DMS79 (cell line): ENCODE measurements at regions not wholly inside any gene's neighbourhood (a gene's known extent, or its start where the extent isn't known, plus 50 kb on each side); places are given as distances from the start of the nearest gene placed in this dataset.

Experiments
- DNase-seq: peaks from one replicate; lab custom pipeline; 2025; lab: John Stamatoyannopoulos, UW

GRCh38 chr2:204177977-204178522 lies 241.5 kb downstream of the ICOS start:
- no peak for DNase-seq

DNA sequence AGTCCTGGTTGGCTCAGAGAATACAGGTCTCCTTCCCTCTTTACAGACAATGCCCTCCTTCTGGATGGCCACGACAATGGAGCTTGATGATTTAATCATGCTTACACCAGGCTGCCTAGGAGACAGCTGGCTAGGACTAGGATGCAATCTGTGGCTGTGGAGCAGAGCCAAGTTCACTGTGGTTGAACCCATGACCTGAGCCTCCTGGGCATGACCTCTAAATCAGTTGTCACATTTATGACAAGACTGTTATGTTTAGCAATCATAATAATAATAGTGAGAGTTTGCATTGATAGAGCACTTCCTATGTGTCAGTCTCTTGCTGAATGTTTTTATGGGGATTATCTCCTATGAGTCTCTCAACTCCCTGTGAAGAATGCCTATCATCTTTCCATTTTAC lies 244.1 kb downstream of the ICOS start:
- no peak for DNase-seq

DNA sequence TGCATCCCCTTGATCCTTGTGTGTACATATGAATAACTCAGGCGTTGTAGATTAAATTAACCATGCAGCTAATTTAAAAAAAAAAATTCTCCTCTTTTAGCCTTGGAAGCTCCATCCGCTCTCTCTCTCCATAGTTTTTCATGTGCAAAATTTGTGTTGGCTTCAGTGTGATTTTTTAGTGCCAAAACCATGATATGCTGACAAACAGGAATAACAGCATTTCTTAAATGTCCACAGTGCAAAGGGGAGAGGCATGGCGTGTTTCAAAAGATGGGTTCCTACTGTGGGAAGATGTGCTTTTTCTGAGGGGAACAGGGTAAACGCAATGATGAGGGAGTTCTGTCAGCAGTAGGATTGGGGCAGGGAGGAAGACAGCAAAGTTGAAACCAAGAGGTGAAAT lies 247.0 kb downstream of the ICOS start:
- DNase-seq, result no peak

- no peak for DNase-seq
Measured at GRCh38 chr2:204184226-204184625, 247.7 kb downstream of the ICOS start.

DNA sequence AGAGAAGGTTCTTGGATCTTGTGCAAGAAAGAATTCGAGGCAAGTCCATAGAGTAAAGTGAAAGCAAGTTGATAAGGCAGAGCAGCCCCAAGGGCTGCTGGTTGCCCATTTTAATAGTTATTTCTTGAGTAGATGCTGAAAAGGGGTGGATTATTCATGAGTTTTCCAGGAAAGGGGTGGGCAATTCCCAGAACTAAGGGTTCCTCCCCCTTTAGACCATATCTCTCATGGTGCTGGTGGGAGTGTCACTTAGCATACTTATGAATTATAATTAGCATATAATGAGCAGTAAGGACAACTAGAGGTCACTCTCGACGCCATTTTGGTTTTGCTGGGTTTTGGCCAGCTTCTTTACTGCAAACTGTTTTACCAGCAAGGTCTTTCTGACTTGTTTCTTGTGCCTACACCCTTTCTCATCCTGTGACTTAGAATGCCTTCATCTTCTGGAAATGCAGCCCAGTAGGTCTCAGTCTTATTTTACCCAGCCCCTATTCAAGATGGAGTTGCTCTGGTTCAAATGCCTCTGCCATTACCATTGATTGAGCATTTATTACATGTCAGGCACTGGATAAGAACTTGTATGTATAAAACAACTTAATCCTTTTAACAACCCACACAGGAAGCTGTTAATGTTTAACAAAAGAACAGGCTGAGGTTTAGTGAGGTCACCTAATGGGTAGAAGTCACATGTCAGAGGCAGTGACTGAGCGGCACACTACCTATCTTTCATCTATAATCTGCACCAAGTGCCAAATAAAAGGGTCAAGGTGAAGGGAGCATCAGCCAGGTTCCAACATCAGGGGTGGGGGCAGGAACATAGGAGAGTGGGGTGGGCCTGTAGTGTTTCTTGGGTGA lies 250.9 kb downstream of the ICOS start:
- no peak for DNase-seq

DNA sequence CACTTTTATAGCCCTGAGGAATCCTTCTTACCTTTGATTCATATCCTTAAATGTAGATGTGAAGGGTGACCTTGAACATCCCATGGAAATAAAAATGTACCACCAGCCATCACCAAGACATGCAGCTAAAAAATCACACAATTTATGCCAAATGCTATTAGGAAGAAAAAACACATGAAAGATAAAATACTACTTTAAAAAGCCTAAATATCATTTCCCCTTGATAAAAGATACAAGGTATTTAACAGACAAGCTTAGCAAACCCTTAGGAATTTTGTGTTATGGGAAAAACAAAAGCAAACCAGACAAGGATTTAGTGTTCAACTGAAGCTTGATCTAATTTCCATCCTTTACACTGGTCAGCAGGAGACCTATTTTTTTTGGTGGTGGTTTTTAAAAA lies 255.0 kb downstream of the ICOS start:
- no peak for DNase-seq

DNA sequence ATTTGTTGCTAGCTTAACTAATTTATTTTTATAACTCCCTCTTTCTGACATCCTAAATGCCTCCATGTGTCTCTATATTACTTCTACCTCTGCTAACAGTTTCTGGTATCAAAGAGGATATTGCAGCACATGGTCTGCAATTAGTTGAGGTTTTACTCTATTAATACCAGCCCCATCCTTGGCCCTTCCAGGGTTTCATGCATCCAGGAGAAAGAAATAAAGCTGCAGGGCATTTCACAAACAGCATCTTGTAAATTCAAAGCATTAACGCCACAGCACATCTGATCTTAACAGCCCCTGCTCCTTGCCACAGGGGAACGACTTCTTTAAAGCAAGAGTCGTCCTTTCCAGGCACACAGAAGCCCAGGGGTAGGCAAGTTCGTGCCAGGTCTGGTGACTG lies 258.9 kb downstream of the ICOS start:
- DNase-seq, result no peak

DNA sequence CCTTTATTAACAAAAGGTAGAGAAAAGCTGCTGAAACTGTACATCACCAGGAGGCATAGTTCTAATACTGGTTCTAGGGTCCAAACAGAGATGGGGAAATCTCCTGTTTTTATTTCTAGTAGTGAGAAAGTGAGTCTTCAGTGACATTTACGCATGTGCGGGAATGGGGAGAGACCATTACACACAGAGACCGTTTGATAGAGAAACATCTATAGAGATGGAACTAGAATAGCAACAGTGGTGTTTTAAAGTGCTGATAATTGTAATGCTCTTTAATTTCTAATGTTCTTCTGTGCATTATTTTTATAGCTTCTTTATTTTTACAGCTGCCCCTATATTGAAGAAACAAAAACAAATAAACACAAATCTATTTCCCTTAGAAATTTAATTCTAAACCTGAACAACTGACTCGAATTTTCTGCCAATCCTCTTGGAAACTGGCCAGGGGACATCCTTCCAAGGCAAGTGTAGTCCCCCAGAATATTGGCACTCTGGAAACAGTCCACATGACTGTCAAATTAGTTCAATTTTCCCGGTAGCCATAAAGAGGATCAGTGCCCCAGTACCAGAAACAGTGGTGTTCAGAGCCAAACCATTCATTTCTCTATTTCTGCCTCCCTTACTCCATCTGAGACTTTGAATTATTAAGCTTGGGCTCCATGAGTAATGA lies 260.9 kb downstream of the ICOS start:
- DNase-seq, result no peak

DNA sequence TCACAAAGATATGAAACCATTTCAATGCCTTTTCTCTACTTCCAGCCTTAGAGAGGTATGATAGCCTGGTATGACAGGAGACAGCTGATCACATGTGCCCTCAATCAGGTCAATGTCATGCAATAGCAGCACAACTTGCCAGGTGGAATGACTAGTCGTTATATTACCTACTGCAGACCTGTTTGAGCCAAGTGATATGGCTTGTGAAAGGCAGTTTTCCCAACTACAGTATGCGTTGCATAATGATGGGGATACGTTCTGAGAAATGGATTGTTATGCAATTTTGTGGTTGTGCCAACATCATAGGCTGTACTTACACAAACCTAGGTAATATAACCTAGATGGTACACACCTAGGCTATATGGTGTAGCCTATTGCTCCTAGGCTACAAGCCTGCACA lies 262.8 kb downstream of the ICOS start:
- DNase-seq, result no peak

DNA sequence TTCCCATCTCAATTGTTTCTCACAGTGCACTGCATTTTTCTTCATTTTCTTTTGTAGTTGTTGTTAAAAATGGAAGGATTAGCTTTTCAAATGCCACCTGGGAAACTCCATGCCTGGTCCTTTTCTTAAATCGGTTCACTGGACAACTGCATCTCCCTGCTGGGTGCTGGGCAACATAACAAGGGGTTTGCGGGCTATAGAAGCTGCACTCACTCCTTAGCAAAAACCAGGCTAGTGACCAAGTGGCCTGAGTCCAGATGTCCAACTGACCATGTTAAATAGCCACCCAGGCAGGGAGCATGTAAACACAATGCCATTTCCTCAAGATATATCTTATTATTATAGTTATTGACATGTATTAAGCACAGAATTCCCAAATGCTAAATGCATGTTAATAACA lies 264.9 kb downstream of the ICOS start:
- DNase-seq, result no peak

GRCh38 chr2:204202253-204202652 lies 265.7 kb downstream of the ICOS start:
- DNase-seq, result no peak

DNA sequence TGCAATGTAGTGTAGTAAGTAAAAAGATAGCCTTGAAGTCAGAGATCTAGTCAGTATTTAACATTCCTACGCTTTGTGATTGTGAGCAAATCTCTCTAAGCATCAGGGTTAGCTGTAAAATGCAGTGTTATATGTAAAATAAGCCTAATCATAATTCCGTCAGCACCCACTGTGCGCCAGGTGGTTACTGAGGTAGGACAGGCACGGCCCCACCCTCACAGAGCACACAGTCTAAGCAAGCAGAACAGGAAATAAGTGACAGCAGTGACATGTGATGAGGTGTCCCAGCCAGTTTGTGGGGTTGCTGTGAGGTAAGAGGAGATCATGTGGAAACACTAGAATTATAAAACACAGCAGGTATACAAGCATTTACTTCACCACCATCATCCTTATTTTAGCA lies 267.1 kb downstream of the ICOS start:
- DNase-seq, result no peak

- no peak for DNase-seq
Measured at GRCh38 chr2:204205082-204205481, 268.5 kb downstream of the ICOS start.

- DNase-seq, result no peak
Measured at GRCh38 chr2:204205538-204205937, 269.0 kb downstream of the ICOS start.

DNA sequence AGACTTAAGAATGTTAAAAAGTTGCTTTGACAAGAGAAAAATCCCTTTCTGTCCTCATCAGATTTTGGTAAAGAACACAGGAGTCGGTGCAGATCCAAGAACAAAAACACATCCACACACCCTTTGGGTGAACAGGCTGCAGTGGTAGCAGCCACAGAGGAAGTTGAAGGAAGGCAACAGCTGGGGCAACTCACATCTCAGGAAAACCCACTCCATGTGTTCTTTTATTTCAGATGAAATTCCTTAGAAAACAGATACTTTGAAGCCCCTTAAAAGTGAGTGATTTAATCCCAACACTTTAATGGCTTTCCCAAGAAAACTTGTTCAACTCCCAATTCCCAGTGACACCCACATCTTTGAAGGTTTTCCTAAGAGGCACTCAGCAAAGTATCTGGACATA lies 271.3 kb downstream of the ICOS start:
- DNase-seq, result no peak

GRCh38 chr2:204213588-204213987 lies 277.0 kb downstream of the ICOS start:
- no peak for DNase-seq

GRCh38 chr2:204218040-204218439 lies 281.5 kb downstream of the ICOS start:
- no peak for DNase-seq

DNA sequence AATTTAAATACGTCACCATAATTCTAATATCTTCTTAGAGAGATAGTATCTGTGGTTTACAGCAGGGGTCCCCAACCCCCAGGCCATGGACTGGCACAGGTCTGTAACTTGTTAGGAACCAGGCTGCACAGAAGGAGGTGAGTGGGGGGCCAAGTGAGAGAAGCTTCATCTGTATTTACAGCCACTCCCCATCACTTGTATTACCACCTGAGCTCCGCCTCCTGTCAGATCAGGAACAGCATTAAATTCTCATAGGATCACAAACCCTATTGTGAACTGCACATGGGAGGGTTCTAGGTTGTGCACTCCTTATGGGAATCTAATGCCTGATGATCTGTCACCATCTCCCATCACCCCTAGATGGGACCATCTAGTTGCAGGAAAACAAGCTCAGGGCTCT lies 282.6 kb downstream of the ICOS start:
- DNase-seq, result no peak

- DNase-seq, result no peak
Measured at GRCh38 chr2:204220896-204221295, 284.3 kb downstream of the ICOS start.

DNA sequence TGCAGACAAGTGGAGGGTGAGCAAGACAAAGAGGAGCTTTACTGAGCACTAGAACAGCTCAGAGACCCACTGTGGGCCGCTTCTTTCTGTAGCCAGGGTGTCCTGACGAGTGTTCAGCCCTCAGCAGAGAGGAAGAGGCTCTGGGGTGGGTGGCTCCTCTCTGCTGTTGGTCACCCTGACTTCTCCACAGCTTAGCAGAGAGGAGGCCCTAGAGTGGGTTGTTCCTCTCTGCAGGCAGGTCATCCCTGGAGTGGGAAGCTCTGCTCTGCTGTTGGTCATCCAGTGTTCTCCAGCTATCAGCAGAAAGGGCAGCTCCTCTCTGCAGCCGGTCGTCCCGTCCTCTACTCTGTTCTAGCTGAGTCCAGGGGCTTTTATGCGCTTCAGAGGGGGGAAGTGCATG lies 286.5 kb downstream of the ICOS start:
- DNase-seq, result no peak

DNA sequence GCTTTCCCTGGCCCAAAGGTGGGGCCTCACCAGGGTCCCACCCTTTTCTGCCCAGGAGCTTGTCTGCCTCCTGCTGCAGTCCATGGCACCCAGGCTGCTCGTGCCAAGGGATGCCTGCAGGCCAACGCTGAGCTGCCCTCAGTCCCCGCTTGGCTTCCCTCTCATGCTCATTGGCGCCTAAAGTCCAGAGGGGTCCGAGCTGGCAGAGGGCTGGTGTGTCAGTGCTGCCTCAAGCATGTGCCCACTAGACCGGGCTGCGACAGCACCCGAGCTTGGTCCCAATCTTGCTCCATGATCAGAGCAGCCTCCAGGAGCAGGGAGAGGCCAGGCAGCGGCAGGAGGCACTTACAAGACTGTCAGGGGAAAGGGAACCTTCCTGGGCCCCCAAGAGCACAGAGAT lies 287.0 kb downstream of the ICOS start:
- DNase-seq, result no peak

DNA sequence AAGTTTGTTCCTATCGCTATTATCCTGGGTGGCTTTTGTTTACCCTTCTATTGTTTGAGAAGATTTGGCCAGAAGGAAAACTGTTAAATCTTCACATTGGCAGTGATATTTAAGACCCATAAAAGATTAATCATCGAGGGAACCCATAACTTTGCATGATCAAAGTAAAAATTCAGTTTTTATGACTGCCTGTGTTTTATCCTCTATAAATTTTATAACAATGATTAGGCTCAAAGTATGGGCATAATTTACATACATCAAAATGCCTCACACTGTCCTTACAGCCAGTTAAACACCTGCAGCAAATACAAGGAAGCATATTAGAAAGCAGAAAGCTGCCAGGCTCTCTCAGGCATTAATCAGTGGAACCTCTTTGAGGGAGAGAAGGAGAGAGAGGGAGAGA lies 289.1 kb downstream of the ICOS start:
- no peak for DNase-seq

GRCh38 chr2:204226305-204226880 lies 289.8 kb downstream of the ICOS start:
- no peak for DNase-seq
